Glomerular visceral epithelial cell (primary cell): ENCODE measurements at regions not wholly inside any gene's neighbourhood (a gene's known extent, or its start where the extent isn't known, plus 50 kb on each side); places are given as distances from the start of the nearest gene placed in this dataset.
"Not testable (repeated sequence)": the region's sequence is repeated elsewhere in the genome, so short reads cannot be mapped to it uniquely, and the experiment has no call there.

ENCODE experiments used
- DNase-seq: peaks from one replicate; pipeline ENCODE4 v3.0.0-alpha.2; 2016; ENCODE audit errors: extremely low spot score

DNA sequence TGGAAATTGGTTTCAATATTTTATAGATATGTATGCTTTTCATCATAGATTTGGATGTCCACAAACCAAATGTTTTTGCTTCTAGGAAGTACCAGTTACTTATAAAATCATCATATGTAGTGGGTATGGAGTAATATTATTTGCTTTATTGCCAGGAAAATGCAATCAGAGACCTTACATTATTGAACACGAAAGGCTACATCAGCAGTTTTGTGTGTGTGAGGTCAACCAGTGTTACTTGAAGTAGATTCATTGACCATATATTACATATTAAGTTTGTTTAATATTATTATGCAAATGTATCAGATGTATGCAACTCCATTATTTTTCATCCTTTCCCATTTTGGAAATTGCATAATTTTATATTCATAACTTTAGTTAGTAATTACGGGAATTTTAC lies 219.1 kb upstream of the MMADHC start:
- no peak for DNase-seq

GRCh38 chr2:149800624-149801542 lies 213.3 kb upstream of the MMADHC start:
- no peak for DNase-seq

- peak; percentile 8 for DNase-seq
Observed at GRCh38 chr2:149799013-149799705, 211.6 kb upstream of the MMADHC start.

DNA sequence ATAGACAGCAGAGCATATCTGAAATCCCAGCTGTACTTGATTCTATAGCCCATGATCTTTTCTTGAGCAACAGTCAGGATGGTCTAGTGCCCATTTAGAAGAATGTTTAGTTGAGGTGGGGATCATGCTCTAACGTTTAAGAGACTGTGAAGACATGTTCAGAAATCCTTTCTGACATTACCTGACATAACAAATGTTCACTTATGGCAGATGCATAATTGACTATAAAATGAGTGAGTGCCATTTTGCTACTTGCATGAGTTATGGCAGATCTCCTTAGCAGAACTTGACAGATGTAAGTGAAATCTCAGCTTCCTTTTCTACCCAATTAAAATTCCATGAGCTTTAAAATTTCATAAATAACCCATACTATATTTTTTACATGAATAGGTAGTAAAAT lies 209.5 kb upstream of the MMADHC start:
- DNase-seq, result no peak

DNA sequence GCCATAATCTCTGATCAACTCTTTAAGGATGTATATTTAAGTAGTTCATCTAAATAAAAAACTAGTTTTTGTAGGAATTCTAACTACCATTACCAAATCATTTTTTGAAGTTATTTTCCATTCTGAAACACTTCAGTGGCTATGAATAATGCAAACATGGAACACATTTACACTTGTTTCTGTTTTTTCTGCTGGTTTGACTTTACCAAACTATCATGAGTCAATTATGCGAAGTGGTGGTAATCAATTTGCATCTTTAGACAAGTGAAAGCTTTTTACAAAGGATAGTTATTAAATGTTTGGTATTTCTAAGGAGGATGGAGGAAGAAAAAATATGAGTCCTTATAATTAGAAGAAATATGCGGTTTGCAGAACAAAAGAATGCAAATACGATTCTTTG lies 202.0 kb upstream of the MMADHC start:
- DNase-seq, result no peak

DNA sequence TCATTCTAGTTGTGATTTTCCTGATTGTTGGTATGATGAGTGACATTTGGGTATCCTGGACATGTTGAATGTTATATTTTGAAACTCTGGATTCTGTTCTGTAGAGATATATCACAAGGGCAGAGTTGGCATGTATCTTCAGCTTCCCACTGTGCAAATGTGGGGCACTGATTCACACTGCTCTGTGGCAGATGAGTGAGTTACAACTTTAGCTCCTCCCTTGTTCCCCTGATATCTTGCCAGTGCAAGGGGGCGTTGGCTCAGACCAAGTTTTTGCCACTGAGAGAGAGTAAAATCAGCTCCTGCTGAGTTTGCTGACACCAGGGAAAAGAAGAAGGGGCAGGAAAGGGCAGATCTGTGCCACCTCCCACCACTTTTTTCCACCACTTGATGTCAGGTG lies 199.6 kb upstream of the MMADHC start:
- no peak for DNase-seq

DNA sequence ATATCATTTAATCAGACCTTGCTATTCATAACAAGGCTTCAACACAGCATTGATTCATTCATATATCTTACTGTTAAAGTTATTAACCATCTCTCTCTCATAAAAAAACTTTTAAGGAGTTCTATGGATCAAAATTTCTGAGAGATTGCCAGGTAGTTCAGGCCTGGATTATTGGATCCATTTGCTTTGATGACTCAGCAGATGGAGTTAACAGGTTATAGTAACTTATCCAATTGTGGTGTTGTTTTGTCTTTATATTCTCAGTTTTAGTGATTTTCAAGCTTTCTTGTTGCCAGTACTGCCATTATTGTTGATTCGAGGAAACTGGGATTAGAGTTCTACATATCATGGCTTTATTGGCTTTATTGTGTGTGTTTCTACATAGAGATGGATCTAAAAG lies 195.7 kb upstream of the MMADHC start:
- no peak for DNase-seq

GRCh38 chr2:149782572-149782971 lies 195.0 kb upstream of the MMADHC start:
- DNase-seq, result no peak

GRCh38 chr2:149781263-149781808 lies 193.8 kb upstream of the MMADHC start:
- no peak for DNase-seq

DNA sequence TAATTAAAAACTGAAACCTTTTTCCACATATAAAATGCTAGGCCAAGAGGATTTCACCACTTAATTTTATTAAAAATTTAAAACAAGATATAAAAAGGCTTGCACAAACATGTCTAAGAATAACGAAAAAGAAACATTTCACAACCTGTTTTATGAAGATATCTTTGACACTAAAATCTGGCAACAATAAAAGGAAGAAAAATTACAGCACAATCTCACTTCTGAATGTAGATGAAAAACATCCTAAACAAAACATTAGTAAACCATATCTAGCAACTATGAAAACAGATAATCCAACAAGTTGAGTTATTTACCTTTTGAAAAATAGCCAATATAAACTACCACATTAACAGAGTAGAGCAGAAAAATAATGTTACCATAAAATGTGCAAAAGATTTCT lies 185.4 kb upstream of the MMADHC start:
- DNase-seq, result no peak

DNA sequence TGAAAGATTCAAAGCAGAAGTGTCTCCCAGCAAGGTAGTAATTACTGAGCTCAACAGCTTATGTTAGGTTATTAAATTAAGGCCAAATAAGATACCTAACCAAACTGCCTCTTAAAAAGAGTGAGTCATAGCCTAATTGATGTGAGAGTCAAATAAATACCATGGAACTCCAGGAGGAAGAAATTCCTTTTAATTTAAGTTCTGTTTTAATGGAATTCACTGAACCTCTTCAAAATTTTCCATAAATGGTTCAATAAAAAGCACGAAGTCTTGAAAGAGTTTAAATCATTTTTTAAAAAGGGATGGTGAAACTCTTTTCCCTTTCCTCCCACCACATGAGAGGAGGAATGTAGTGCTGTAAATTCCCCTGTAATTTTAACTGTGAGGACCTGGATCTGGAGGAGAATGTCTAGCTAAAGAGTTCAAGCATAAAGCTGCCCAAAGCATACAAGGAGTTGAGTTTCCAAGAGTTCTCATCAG lies 180.8 kb upstream of the MMADHC start:
- DNase-seq, result peak; percentile 17

DNA sequence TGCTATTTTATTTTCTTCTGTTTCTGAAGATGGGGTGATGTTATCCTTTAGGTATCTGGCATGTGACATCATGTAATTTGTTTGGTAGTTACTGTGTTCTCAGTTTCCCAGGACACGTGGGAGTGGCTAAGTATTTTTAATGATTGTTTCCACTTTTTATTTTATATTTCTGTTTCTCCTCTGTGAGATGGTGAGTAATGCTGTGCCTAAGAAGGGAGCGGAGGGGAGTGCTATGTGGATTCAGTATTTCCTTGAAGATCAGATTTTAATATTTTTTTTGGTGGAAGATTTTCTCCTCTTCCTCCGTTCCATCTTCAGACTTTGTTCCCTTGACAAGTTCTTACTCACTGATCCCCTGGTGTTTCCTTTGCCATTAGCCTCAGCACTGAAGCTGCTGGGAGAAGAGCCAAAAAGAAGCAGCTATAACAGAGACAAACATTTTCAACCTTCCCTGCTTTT lies 180.0 kb upstream of the MMADHC start:
- peak; percentile 62 for DNase-seq

- DNase-seq, result no peak
Observed at GRCh38 chr2:149766339-149766738, 178.8 kb upstream of the MMADHC start.

DNA sequence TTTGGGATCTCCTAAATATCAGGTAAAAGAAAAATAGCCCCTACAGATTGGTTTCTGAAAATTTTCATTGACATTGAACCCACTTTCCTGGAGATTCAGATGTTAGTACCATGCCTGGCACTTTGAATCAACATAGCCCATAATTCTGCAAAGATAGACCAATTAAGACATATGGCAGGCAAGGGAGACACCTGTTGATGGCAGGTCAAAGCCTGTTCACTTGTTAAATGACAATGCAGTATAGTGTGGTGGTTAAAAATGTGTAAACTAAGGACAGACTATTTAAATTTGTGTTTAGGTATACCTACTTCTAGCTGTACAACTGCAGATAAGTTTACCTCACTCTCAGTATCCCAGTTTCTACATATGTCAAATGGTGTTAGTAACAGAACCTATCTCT lies 178.1 kb upstream of the MMADHC start:
- no peak for DNase-seq

DNA sequence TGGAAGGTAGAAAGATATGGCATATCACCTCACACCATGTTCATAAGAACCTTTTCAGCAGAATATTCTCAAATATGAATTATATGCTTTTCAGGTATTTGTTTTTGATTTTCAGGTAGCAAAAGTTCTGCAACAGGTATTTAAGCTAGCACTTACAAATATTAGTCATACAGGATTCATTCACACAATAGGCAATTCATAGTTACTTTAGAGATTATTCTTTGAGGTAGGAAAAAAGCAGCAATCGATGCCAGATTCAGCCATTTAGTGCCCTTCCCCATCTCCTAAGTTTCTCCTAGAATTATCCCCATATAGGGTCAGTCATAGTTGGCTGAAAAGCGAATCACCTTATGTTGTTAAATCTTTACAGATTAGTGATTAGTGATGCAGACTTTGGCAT lies 177.4 kb upstream of the MMADHC start:
- DNase-seq, result no peak

- DNase-seq, result no peak
Observed at GRCh38 chr2:149763358-149763757, 175.8 kb upstream of the MMADHC start.

DNA sequence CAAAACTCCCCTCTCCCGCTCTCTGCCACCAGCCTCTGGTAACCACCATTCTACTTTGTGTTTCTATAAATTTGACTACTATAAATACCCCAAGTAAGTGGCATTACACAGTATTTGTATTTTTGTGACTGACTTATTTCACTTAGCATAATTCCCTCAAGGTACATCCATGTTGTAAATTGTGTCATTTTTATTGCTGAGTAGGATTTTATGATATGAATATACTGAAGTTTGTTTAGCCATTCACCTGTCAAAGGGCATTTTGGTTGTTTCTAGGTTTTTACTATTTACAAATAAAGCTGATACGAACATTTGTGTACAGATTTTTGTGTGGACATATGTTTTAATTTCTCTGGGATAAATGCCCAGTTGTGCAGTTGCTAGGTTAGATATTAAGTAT lies 174.0 kb upstream of the MMADHC start:
- no peak for DNase-seq

GRCh38 chr2:149759382-149759781 lies 171.8 kb upstream of the MMADHC start:
- not testable (repeated sequence) for DNase-seq

- DNase-seq, result not testable (repeated sequence)
Observed at GRCh38 chr2:149754722-149755121, 167.1 kb upstream of the MMADHC start.

DNA sequence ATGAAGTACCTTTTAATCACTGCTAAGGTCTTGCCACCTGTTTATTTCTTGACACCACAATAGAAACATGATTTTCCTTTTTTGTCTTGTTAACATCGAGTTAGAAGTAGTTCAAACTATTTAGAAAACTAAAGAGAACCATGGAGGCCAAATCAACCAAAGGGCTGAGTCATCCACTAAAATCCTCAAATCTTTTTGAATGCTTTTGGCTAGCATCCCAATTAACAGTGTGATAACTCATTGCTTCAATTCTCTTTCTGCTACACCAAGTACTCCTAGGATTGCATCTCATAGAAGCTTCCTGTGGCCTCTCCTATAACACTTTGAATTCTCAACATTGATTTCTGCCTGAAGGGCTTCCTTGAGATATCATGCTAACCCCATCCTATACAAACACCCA lies 159.9 kb upstream of the MMADHC start:
- no peak for DNase-seq

DNA sequence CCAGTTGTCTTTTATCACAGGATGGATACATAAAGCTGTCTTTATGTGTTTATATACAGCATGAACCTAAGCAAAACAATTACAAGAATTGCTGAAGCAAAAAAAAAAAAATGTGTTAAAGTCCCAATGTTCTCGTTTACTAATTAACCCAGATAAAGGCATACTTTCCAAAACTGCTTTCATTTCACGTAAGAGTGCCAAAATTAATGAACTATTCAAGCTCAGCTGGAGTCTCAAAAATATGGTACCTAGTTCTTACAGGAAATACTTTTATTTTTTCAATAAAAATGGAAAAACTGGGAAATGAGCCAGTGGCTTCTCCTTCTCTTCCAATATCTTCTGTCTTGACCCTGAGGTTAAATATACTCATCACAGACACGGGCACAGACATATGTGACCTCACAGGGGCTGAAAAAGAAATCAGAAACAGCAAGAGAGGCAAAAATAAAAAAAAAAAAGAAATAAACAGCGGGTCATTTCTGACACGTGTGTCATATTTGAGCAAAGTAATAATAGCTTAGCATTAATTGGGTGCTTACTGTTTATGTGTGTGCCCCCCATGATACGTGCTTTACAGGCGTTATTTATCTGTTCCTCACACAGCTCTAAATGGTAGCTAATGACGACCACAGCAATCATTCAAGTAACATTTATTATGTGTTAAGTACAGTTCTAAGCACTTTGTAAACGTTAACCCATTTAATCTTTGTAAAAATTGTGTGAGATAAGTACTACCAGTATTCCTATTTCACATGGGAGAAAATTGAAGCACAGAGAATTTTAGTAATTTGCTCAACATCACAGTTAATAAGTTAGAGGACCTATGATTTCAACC lies 158.0 kb upstream of the MMADHC start:
- peak; percentile 33 for DNase-seq

DNA sequence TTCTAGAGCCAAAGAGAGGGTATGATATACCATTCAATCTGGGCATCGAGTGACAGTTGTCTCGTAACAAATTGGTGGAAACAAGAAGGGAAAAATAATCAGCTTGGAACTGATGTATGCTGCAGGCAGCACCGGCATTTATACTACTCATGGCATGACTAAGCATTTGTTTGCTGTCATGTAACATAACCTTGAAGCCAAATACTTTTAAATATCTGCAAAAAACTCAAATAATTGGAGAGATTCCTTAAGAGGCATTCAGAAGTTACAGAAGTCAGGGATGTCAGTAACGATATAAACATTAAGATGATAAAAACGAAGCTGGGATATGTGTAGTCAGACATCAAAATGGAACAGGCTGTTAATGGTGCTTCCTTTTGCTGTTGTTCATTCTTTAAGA lies 157.3 kb upstream of the MMADHC start:
- DNase-seq, result peak; percentile 12
